ENCODE measurements at regions not wholly inside any gene's neighbourhood (a gene's known extent, or its start where the extent isn't known, plus 50 kb on each side); places are given as distances from the start of the nearest gene placed in this dataset.

DNA sequence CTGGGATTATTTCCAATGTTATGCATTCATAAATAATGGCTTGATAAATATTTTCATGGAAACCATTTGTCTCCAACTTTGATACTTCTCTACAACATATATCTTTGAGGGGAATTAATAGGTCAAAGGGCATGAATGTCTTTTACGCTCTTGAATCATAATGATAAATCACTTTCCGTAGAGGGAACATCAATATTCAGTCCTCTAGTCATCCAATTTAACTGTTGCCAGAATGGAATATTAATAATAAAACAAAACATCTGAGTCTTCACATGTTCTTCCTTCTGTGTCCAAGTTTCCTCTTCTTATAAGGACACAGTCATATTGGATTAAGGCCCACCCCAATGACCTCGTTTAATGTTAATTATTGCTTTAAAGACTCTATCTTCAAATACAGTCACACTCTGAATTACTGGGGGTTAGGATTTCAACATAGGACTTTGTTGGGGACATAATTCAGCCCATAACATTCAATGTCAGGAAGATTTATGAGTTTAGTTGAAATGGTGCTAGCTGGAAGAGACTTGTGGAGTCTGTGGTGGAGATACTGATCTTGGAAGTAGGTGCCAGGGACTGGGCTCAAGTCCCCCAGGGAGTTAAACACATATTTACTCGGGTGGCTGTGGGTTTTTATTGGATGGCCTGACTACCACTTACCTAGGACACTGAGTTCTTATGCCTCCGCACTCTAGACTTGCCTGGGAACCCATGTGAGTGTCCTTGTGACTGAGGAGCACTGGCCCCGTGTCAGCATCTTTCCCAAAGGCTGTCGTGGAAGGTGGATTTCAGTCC lies 85.0 kb upstream of the SEC11C start:
- peaks cover 9% of the 10 kb centered on the region for H3K27me3 ChIP-seq (ENCODE audit: control insufficient read depth, insufficient read depth, low read length)
- ChIA-PET POLR2A (no interaction called here), CTCF (interaction anchor here (0.6 to 1.3 kb wide), 5 partner anchors 16 to 409 kb away, joined by 3 to 9 read pairs (median 4); no protein-coding TSS in a partner anchor)
- H3K9me3 ChIP-seq (ENCODE audit: control insufficient read depth, insufficient read depth, low read length), result no peaks in the 10 kb centered on the region
- TF ChIP-seq, protein P1, sequence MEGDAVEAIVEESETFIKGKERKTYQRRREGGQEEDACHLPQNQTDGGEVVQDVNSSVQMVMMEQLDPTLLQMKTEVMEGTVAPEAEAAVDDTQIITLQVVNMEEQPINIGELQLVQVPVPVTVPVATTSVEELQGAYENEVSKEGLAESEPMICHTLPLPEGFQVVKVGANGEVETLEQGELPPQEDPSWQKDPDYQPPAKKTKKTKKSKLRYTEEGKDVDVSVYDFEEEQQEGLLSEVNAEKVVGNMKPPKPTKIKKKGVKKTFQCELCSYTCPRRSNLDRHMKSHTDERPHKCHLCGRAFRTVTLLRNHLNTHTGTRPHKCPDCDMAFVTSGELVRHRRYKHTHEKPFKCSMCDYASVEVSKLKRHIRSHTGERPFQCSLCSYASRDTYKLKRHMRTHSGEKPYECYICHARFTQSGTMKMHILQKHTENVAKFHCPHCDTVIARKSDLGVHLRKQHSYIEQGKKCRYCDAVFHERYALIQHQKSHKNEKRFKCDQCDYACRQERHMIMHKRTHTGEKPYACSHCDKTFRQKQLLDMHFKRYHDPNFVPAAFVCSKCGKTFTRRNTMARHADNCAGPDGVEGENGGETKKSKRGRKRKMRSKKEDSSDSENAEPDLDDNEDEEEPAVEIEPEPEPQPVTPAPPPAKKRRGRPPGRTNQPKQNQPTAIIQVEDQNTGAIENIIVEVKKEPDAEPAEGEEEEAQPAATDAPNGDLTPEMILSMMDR (IDR thresholded peaks at IDR 0.05; ENCODE audit: low read depth, low read length), result no peak
- H3K4me3 ChIP-seq (ENCODE audit: low read depth, low read length), result no peak overlapping the region
- no peak for DNase-seq (ENCODE audit: low read depth, low spot score)
- H3K27ac ChIP-seq (ENCODE audit: low read depth, low read length), result no peak overlapping the region

DNA sequence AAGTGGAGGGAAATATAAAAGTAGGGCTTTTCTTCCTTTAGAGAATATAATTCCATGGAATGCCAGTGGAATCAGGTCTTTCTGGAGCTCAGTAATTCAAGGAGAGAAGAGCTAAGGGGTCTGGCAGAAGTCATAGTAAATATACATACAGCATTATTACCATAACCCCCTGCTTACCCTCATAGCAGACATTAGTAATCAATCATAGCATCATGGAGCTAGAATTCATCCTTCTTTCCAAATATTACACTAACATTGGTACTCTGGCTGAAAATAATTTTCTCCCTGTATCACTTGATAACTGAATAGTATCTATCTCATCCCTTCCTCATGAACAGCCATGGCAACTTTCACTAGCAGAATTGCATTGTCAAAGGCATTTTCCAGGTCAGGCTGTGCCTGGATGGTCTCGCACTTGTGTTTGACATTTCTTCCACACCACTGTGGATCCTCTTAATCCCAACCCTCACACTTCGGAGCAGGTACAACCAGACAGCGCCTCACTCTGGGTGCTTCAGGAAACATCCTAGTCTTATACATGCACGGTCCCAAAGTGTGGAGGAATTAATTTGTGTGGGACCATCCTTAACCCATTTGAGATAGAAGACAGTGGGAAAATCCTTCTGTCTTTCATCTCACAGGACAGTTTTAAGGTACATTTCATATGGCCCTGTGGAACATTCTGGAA lies 84.2 kb upstream of the SEC11C start:
- no peak for DNase-seq (ENCODE audit: low read depth, low spot score)
- H3K4me3 ChIP-seq (ENCODE audit: low read depth, low read length), result no peak overlapping the region
- H3K9me3 ChIP-seq (ENCODE audit: control insufficient read depth, insufficient read depth, low read length), result no peaks in the 10 kb centered on the region
- H3K27me3 ChIP-seq (ENCODE audit: control insufficient read depth, insufficient read depth, low read length), result peaks cover 2% of the 10 kb centered on the region
- POLR2A ChIA-PET, result no interaction called here
- no peak overlapping the region for H3K27ac ChIP-seq (ENCODE audit: low read depth, low read length)
- CTCF ChIA-PET, result interaction anchor here (0.5 to 1.3 kb wide), 5 partner anchors 15 to 409 kb away, joined by 3 to 8 read pairs (median 4); no protein-coding TSS in a partner anchor
- TF ChIP-seq, protein P1 (IDR thresholded peaks at IDR 0.05; ENCODE audit: low read depth, low read length), result no peak

DNA sequence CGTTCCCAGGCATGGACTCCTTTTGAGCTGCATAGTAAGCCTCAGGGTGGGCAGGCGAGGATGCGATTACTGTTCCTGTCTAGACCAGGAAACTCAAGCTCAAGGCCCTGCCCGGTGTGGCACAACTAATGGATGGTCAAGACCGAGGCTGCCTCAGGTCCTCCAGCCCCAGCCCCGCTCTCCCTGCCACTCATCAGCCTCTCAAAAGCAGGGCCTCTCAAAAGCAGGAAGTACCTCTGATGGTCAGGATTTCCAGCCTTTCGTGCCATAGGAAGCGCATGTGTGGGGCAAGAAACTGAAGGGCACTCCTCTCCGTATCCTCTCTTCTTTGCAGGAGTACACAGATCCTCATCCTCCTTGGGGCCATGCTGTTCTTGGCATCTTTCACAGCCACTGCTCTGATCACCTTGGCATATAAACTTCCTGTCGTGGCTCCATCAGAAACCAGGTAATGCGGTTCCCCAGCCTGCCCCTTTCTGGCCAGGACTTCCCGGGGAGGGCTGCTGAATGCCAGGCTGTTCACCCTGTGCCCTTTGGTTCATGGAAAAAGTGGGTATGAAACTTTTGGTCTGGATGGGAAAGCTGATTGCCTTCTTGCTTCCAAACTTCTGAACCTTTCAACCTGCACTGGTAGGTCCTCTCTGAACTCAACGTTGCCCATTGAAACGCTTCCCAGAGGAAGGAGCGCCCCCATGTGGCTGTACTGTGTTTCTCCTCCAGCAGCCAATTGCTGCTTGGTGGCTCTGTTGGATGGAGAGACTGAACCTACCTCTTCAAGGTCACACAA lies 82.8 kb upstream of the SEC11C start:
- POLR2A ChIA-PET, result no interaction called here
- Histone ChIP-seq H3K9me3 (ENCODE audit: control insufficient read depth, insufficient read depth, low read length) (no peaks in the 10 kb centered on the region), H3K27ac (ENCODE audit: low read depth, low read length) (no peak overlapping the region), H3K4me3 (ENCODE audit: low read depth, low read length) (no peak overlapping the region), H3K27me3 (ENCODE audit: control insufficient read depth, insufficient read depth, low read length) (no peaks in the 10 kb centered on the region)
- CTCF ChIA-PET, result interaction anchor here (0.8 to 4.6 kb wide), 10 partner anchors 12 to 288 kb away, joined by 3 to 27 read pairs (median 4); no protein-coding TSS in a partner anchor
- TF ChIP-seq, protein P1 (IDR thresholded peaks at IDR 0.05; ENCODE audit: low read depth, low read length), result peak; percentile 82
- DNase-seq (ENCODE audit: low read depth, low spot score), result peak; percentile 15

DNA sequence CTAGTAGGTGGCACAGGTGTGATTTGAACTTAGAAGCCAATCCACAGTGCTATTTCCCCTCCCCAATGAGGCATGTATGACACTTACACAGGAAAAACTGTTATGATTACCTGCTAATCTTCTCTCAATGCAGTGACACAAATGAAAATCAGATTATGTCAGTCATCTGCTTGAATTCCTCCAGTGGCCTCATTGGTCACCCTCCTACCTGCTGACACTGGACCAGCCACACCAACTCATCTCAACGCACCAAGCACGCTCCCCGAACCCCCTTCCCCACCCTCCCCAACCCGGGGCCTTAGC lies 82.2 kb upstream of the SEC11C start:
- H3K27ac ChIP-seq (ENCODE audit: low read depth, low read length), result no peak overlapping the region
- ChIA-PET POLR2A (no interaction called here), CTCF (interaction anchor here (1.0 to 4.6 kb wide), 6 partner anchors 11 to 289 kb away, joined by 3 to 27 read pairs (median 4); no protein-coding TSS in a partner anchor)
- no peaks in the 10 kb centered on the region for H3K27me3 ChIP-seq (ENCODE audit: control insufficient read depth, insufficient read depth, low read length)
- DNase-seq (ENCODE audit: low read depth, low spot score), result no peak
- no peak overlapping the region for H3K4me3 ChIP-seq (ENCODE audit: low read depth, low read length)
- no peaks in the 10 kb centered on the region for H3K9me3 ChIP-seq (ENCODE audit: control insufficient read depth, insufficient read depth, low read length)
- TF ChIP-seq, protein P1 (IDR thresholded peaks at IDR 0.05; ENCODE audit: low read depth, low read length), result no peak
